PC-3 (cell line): ENCODE measurements at regions not wholly inside any gene's neighbourhood (a gene's known extent, or its start where the extent isn't known, plus 50 kb on each side); places are given as distances from the start of the nearest gene placed in this dataset.

Source experiments
- ATAC-seq: fragments of 200-7000 bp; cut with Tn5 transposase; 2 replicates; pipeline ENCODE4 v1.9.1; 2020; ENCODE audit warnings: mild to moderate bottlenecking, moderate library complexity
- BruUV-seq: library from RNA; stranded (reverse); fragments of 400-500 nt; replicated peaks from 2 replicates; lab custom pipeline; 2021; lab: Mats Ljungman, UMichigan
- CTCF ChIA-PET: fragments of 300-600 bp; sonication (Branson Sonifier 250); formaldehyde crosslinking; loops from one replicate; lab custom pipeline; 2022; ENCODE audit warnings: antibody characterized with exemption; lab: Charles Lee
- POLR2A ChIA-PET: fragments of 300-600 bp; sonication (Branson Sonifier 250); formaldehyde crosslinking; loops from one replicate; lab custom pipeline; 2022; ENCODE audit warnings: antibody characterized with exemption; ENCODE audit not compliant: unreplicated experiment; lab: Charles Lee
- DNase-seq: peaks from one replicate; pipeline ENCODE4 v3.0.0-alpha.2; 2015
- H2AFZ ChIP-seq: fragments of 300-600 bp; sonication (generic); 2 replicates; pipeline ENCODE4 v1.6.0; 2016; ENCODE audit warnings: antibody characterized with exemption, low read length
- H3F3A ChIP-seq: fragments of 300-600 bp; sonication (generic); one replicate; pipeline ENCODE4 v1.6.0; 2017; ENCODE audit warnings: antibody characterized with exemption, low read length, control low read depth, mild to moderate bottlenecking; ENCODE audit not compliant: unreplicated experiment
- H3K27ac ChIP-seq: fragments of 300-600 bp; sonication (generic); 2 replicates; pipeline ENCODE4 v1.5.1; 2016; ENCODE audit warnings: mild to moderate bottlenecking, low read length
- H3K27me3 ChIP-seq: fragments of 300-600 bp; sonication (generic); 2 replicates; pipeline ENCODE4 v1.6.1; 2016; ENCODE audit warnings: low read length, mixed read lengths
- H3K36me3 ChIP-seq: fragments of 300-600 bp; sonication (generic); 2 replicates; pipeline ENCODE4 v1.6.1; 2016; ENCODE audit warnings: low read depth, mixed run types, low read length, mixed read lengths
- H3K4me1 ChIP-seq: fragments of 300-600 bp; sonication (generic); 2 replicates; pipeline ENCODE4 v1.5.1; 2016; ENCODE audit warnings: low read length; ENCODE audit not compliant: insufficient read depth
- H3K4me2 ChIP-seq: fragments of 300-600 bp; sonication (generic); 2 replicates; pipeline ENCODE4 v1.6.0; 2016; ENCODE audit warnings: low read length
- H3K4me3 ChIP-seq: fragments of 300-600 bp; sonication (generic); 2 replicates; pipeline ENCODE4 v1.5.1; 2016; ENCODE audit warnings: mild to moderate bottlenecking, low read length, mixed read lengths
- H3K79me2 ChIP-seq: fragments of 300-600 bp; sonication (generic); 2 replicates; pipeline ENCODE4 v1.6.1; 2017; ENCODE audit warnings: low read length, mixed read lengths
- H3K9ac ChIP-seq: fragments of 300-600 bp; sonication (generic); 2 replicates; pipeline ENCODE4 v1.6.0; 2016; ENCODE audit warnings: mild to moderate bottlenecking, low read length
- H3K9me2 ChIP-seq: fragments of 300-600 bp; sonication (generic); replicated peaks from 2 replicates; pipeline ENCODE4 v1.6.1; 2016; ENCODE audit warnings: mixed run types, low read length, mixed read lengths
- H3K9me3 ChIP-seq: fragments of 300-600 bp; sonication (generic); 2 replicates; pipeline ENCODE4 v1.6.1; 2016; ENCODE audit warnings: low read length, mixed read lengths
- H4K20me1 ChIP-seq: fragments of 300-600 bp; sonication (generic); 2 replicates; pipeline ENCODE4 v1.6.1; 2016; ENCODE audit warnings: low read length, mixed read lengths
- EZH2 ChIP-seq: fragments of 300-600 bp; sonication (generic); IDR thresholded peaks from one replicate; pipeline ENCODE4 v1.6.1; 2017; ENCODE audit warnings: antibody characterized with exemption, mild to moderate bottlenecking, low read length; ENCODE audit not compliant: unreplicated experiment
- EZH2phosphoT487 ChIP-seq: fragments of 300-600 bp; sonication (generic); IDR thresholded peaks from 2 replicates; pipeline ENCODE4 v1.6.1; 2018; ENCODE audit warnings: mild to moderate bottlenecking, antibody characterized with exemption, low read length, borderline replicate concordance
- intact Hi-C: fragments of 100-400 bp; cut with micrococcal nuclease; formaldehyde crosslinking; loops from 2 replicates; pipeline ENCODE4 v1.9.0; 2023
- TF ChIP-seq, protein P1 (sequence below): fragments of 300-600 bp; sonication (generic); conservative IDR thresholded peaks from 2 replicates; pipeline ENCODE4 v1.5.1; 2017; ENCODE audit warnings: antibody characterized with exemption, low read depth, mild to moderate bottlenecking, low read length

DNA sequence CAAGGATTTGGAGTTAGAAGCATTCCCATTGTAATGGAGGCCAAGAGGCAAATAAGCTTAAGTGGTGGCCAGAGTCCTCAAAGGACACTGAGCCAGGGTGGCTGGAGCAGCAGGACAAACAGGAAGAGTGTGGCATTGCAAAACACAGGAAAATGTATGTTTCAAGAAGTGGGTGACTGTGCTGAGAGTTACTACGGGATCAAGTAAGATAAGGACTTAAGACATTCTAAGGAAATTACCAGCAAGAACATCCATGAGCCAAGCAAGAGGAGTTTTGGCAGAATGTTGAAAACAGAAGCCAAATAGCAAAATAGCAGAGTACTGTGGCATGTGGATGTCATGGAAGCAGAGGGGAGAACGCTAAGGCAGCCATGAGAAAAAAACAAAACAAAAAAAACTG, 104.2 kb downstream of the RAP2A start:
- H3K9me3 ChIP-seq, result no peaks in the 10 kb centered on the region
- H3K27ac ChIP-seq, result no peak overlapping the region
- H3K4me2 ChIP-seq, result no peak overlapping the region
- H3K79me2 ChIP-seq, result no peaks in the 10 kb centered on the region
- intact Hi-C loops, result no loop called here
- H3K9me2 ChIP-seq, result no peaks in the 10 kb centered on the region
- no peaks in the 10 kb centered on the region for H4K20me1 ChIP-seq
- peaks cover 15% of the 10 kb centered on the region for H3K4me1 ChIP-seq
- H3F3A ChIP-seq, result no peaks in the 10 kb centered on the region
- CTCF ChIA-PET, result no interaction called here
- H3K27me3 ChIP-seq, result no peaks in the 10 kb centered on the region
- POLR2A ChIA-PET, result no interaction called here
- H3K4me3 ChIP-seq, result no peak overlapping the region
- H3K36me3 ChIP-seq, result no peaks in the 10 kb centered on the region
- no TSS peak for BruUV-seq
- no peak overlapping the region for H3K9ac ChIP-seq
- no peak for ATAC-seq
- H2AFZ ChIP-seq, result no peak overlapping the region
- TF ChIP-seq EZH2phosphoT487, result no peak
- TF ChIP-seq, protein P1, sequence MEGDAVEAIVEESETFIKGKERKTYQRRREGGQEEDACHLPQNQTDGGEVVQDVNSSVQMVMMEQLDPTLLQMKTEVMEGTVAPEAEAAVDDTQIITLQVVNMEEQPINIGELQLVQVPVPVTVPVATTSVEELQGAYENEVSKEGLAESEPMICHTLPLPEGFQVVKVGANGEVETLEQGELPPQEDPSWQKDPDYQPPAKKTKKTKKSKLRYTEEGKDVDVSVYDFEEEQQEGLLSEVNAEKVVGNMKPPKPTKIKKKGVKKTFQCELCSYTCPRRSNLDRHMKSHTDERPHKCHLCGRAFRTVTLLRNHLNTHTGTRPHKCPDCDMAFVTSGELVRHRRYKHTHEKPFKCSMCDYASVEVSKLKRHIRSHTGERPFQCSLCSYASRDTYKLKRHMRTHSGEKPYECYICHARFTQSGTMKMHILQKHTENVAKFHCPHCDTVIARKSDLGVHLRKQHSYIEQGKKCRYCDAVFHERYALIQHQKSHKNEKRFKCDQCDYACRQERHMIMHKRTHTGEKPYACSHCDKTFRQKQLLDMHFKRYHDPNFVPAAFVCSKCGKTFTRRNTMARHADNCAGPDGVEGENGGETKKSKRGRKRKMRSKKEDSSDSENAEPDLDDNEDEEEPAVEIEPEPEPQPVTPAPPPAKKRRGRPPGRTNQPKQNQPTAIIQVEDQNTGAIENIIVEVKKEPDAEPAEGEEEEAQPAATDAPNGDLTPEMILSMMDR, result no peak
- no peak for TF ChIP-seq EZH2
- DNase-seq, result no peak

DNA sequence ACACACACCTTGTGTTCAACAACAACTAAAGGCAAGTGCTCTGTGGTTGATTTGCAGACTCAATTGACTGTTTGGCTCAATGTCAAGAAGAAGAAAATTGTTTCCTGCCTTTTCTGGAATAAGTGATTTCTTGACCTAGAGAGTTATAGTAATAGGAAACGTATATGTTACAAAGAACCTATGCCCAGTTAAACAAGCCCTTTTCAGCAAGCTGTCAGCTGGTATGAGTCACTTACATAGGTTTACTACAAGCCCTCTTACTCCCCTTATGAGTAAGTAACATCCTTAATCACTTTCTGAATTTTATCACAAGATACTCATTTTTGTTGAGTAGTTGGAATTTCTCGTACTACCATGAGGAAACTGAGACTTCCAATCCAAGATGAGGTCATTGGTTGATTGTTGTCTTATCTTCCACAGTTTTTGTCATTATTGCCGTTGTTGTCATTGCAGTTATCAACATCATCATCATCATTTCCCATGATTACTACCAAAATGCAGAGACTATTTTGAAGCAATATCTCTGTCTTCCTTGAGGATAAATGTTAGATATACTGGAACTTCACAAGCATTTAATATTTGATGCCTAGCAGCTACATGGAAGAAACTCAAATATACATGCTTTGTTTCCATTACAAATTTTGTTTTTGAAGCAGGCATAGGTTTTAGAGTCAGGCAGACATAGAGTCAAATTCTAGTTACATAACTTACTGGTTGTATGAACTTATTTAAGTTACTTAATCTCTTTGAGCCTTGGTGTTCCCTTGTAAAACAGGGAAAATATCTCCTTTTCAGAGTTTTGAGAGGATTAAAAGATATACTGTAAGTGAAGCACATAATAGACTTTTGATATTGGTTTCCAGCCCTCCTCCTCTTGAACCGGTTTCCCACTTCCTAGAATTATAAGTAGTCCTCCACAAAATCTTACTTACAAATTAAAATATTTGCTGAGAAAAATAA, 106.0 kb downstream of the RAP2A start:
- no peaks in the 10 kb centered on the region for H3K27me3 ChIP-seq
- H3K27ac ChIP-seq, result no peak overlapping the region
- TF ChIP-seq EZH2 (no peak), EZH2phosphoT487 (no peak)
- TF ChIP-seq, protein P1, result no peak
- DNase-seq, result peak; percentile 65
- no peaks in the 10 kb centered on the region for H3F3A ChIP-seq
- no peaks in the 10 kb centered on the region for H3K79me2 ChIP-seq
- H3K4me3 ChIP-seq, result no peak overlapping the region
- intact Hi-C loops, result no loop called here
- H3K9me3 ChIP-seq, result no peaks in the 10 kb centered on the region
- H3K4me2 ChIP-seq, result no peak overlapping the region
- H2AFZ ChIP-seq, result no peak overlapping the region
- CTCF ChIA-PET, result no interaction called here
- H3K9ac ChIP-seq, result no peak overlapping the region
- H3K36me3 ChIP-seq, result no peaks in the 10 kb centered on the region
- H4K20me1 ChIP-seq, result no peaks in the 10 kb centered on the region
- peak; percentile 94 for ATAC-seq
- no peaks in the 10 kb centered on the region for H3K9me2 ChIP-seq
- POLR2A ChIA-PET, result no interaction called here
- H3K4me1 ChIP-seq, result peaks cover 15% of the 10 kb centered on the region
- no TSS peak for BruUV-seq

- Histone ChIP-seq H3K79me2 (no peaks in the 10 kb centered on the region), H2AFZ (no peak overlapping the region), H3K4me1 (peaks cover 9% of the 10 kb centered on the region), H3K27ac (no peak overlapping the region), H3K9ac (no peak overlapping the region), H3K4me2 (no peak overlapping the region), H3K9me3 (no peaks in the 10 kb centered on the region), H3F3A (no peaks in the 10 kb centered on the region), H3K9me2 (no peaks in the 10 kb centered on the region), H3K4me3 (no peak overlapping the region), H4K20me1 (no peaks in the 10 kb centered on the region), H3K36me3 (no peaks in the 10 kb centered on the region), H3K27me3 (no peaks in the 10 kb centered on the region)
- no TSS peak for BruUV-seq
- TF ChIP-seq EZH2 (no peak), EZH2phosphoT487 (no peak)
- TF ChIP-seq, protein P1, result no peak
- intact Hi-C loops, result no loop called here
- ATAC-seq (no peak), DNase-seq (no peak)
- ChIA-PET CTCF (no interaction called here), POLR2A (no interaction called here)
Observed at GRCh38 chr13:97540696-97541095, 106.7 kb downstream of the RAP2A start.
